ENCODE measurements at regions not wholly inside any gene's neighbourhood (a gene's known extent, or its start where the extent isn't known, plus 50 kb on each side); places are given as distances from the start of the nearest gene placed in this dataset.

DNA sequence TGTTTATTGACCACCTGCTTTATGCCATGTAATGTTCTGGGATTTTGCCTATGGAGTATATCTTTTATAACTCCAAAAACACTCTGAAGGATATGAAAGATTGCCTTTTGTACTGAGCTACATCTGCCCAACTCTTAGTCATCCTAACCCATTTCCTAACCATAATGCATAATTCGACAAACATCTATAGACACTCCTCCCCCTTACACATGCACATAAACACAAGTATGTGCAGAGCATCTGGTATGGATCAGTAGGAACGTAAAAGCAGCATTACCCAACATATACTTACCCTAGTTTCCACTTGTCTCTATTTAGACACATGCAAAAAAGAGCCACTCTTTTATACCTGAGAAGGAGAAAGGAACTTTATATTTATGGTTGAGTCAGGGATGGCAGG is 272.8 kb downstream of the FAM76B start:
- no peaks in the 10 kb centered on the region for H3K27me3 ChIP-seq (ENCODE audit: insufficient read depth in 3 of 3, low read length in 2 of 3)
- no peak overlapping the region for H3K27ac ChIP-seq
- H3K4me3 ChIP-seq, result no peak overlapping the region
- DNase-seq (no peak), ATAC-seq (no peak)
- TF ChIP-seq, protein P1, sequence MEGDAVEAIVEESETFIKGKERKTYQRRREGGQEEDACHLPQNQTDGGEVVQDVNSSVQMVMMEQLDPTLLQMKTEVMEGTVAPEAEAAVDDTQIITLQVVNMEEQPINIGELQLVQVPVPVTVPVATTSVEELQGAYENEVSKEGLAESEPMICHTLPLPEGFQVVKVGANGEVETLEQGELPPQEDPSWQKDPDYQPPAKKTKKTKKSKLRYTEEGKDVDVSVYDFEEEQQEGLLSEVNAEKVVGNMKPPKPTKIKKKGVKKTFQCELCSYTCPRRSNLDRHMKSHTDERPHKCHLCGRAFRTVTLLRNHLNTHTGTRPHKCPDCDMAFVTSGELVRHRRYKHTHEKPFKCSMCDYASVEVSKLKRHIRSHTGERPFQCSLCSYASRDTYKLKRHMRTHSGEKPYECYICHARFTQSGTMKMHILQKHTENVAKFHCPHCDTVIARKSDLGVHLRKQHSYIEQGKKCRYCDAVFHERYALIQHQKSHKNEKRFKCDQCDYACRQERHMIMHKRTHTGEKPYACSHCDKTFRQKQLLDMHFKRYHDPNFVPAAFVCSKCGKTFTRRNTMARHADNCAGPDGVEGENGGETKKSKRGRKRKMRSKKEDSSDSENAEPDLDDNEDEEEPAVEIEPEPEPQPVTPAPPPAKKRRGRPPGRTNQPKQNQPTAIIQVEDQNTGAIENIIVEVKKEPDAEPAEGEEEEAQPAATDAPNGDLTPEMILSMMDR (IDR thresholded peaks at IDR 0.05), result no peak
- H3K4me1 ChIP-seq, result no peaks in the 10 kb centered on the region
- no peaks in the 10 kb centered on the region for H3K9me3 ChIP-seq
- intact Hi-C loops (cut with DNase I), result no loop called here
- no peaks in the 10 kb centered on the region for H3K36me3 ChIP-seq (ENCODE audit: insufficient read depth in 1 of 2, low read depth in 1 of 2)
- 71 to 80% (median 76%) methylated on average over 2 of the region's 2 CpGs for WGBS, 3 donors

DNA sequence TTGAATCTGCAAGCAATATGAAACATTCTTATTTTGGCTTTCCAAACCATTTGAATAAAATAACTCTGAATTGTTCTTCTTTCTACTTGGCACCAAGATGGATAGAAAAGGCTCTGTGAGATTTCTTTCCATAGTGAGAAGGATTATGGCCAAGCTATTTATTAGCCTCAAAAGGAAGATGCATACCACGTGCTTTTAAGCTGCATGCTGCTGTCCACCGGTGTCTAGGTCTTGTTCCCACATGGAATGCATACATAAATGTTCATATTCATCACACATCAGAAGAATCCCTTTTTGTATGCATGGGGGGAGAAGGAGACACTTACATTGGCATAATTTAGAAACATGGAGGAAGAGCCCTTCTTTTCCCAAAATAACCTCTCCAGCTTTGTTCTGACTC is 273.4 kb downstream of the FAM76B start:
- Histone ChIP-seq H3K36me3 (ENCODE audit: insufficient read depth in 1 of 2, low read depth in 1 of 2) (no peaks in the 10 kb centered on the region), H3K4me3 (no peak overlapping the region), H3K27ac (no peak overlapping the region), H3K4me1 (no peaks in the 10 kb centered on the region), H3K9me3 (no peaks in the 10 kb centered on the region), H3K27me3 (ENCODE audit: insufficient read depth in 3 of 3, low read length in 2 of 3) (peaks cover 0 to 2% (median 0%) of the 10 kb centered on the region in 3 donors)
- ATAC-seq (no peak), DNase-seq (no peak)
- TF ChIP-seq, protein P1 (IDR thresholded peaks at IDR 0.05), result no peak
- intact Hi-C loops (cut with DNase I), result no loop called here
- whole genome bisulfite sequencing, 3 donors, result 64 to 71% (median 67%) methylated on average over 2 of the region's 2 CpGs

DNA sequence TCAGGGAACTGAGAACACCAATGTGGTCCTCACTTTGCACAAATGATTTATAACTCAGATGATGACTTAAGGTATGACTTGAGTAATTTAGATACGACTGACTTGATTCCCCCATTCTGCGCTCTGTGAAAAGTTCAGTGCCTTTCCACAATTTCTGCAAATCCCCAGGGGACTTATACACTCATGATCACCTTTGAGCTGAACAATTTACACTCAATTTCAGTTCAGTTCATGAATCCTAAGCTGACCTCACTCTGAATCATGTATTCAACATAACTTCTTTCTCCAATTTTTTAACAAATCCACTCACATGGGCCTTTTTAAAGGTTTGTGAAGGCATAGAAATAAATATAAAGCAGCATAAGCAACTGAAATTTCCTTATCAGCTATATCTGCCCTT is 274.2 kb downstream of the FAM76B start:
- Histone ChIP-seq H3K4me1 (no peaks in the 10 kb centered on the region), H3K36me3 (ENCODE audit: insufficient read depth in 1 of 2, low read depth in 1 of 2) (no peaks in the 10 kb centered on the region), H3K9me3 (no peaks in the 10 kb centered on the region), H3K27me3 (ENCODE audit: insufficient read depth in 3 of 3, low read length in 2 of 3) (peaks cover 0 to 2% (median 0%) of the 10 kb centered on the region in 3 donors), H3K4me3 (no peak overlapping the region), H3K27ac (no peak overlapping the region)
- TF ChIP-seq, protein P1 (IDR thresholded peaks at IDR 0.05), result no peak
- DNase-seq (no peak), ATAC-seq (no peak)
- intact Hi-C loops (cut with DNase I), result no loop called here
- 93 to 94% (median 93%) methylated on average over 2 of the region's 2 CpGs for WGBS, 3 donors

GRCh38 chr11:95514416-95515110 is 275.0 kb downstream of the FAM76B start:
- WGBS, 3 donors, result 83 to 86% (median 83%) methylated on average over 4 of the region's 4 CpGs
- DNase-seq, result no peak
- no peaks in the 10 kb centered on the region for H3K9me3 ChIP-seq
- H3K4me1 ChIP-seq, result no peaks in the 10 kb centered on the region
- H3K4me3 ChIP-seq, result no peak overlapping the region
- H3K27me3 ChIP-seq (ENCODE audit: insufficient read depth in 3 of 3, low read length in 2 of 3), result peaks cover 0 to 2% (median 0%) of the 10 kb centered on the region in 3 donors
- ATAC-seq, result no peak
- H3K27ac ChIP-seq, result no peak overlapping the region
- H3K36me3 ChIP-seq (ENCODE audit: insufficient read depth in 1 of 2, low read depth in 1 of 2), result no peaks in the 10 kb centered on the region
- TF ChIP-seq, protein P1 (IDR thresholded peaks at IDR 0.05), result no peak
- intact Hi-C loops (cut with DNase I), result no loop called here

- WGBS, 3 donors, result 31 to 33% (median 33%) methylated on average over 4 of the region's 4 CpGs
- no peaks in the 10 kb centered on the region for H3K36me3 ChIP-seq (ENCODE audit: insufficient read depth in 1 of 2, low read depth in 1 of 2)
- peak; percentile 29 to 55 for DNase-seq
- H3K9me3 ChIP-seq, result no peaks in the 10 kb centered on the region
- no peak overlapping the region for H3K4me3 ChIP-seq
- H3K4me1 ChIP-seq, result no peaks in the 10 kb centered on the region
- ATAC-seq, result peak in 3 of 4 donors; percentile 64 to 75 (median 65)
- H3K27ac ChIP-seq, result no peak overlapping the region
- intact Hi-C loops (cut with DNase I), result no loop called here
- H3K27me3 ChIP-seq (ENCODE audit: insufficient read depth in 3 of 3, low read length in 2 of 3), result peaks cover 0 to 2% (median 0%) of the 10 kb centered on the region in 3 donors
- TF ChIP-seq, protein P1 (IDR thresholded peaks at IDR 0.05), result no peak
These were observed 276.9 kb downstream of the FAM76B start for GRCh38 chr11:95512682-95513081.
